ENCODE measurements at regions not wholly inside any gene's neighbourhood (a gene's known extent, or its start where the extent isn't known, plus 50 kb on each side); places are given as distances from the start of the nearest gene placed in this dataset.
A peak's percentile ranks its signal among the peaks of the same experiment; 100 is the strongest.

DNA sequence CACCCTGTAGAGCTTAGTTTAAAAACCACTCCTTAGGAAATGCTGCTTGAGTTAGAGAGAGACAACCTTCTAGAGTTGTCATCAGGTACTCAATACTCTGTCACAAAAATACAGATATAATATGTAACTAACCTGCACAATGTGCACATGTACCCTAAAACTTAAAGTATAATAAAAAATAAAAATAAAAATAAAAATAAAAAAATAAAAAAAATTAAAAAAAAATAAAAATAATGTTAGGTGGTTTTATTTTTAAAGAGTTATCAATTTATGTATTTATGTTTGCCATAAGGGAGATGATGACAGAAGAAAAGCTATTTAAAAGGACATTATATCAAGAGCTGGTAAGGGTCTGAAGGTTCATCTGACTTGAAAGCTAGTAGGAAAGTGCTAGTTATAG lies 397.9 kb downstream of the TMA16 start:
- H3K4me3 Mint-ChIP-seq: no peak overlapping the region
- no peaks in the 10 kb centered on the region for H3K36me3 Mint-ChIP-seq
- no peaks in the 10 kb centered on the region for H3K4me1 Mint-ChIP-seq
- DNase-seq (ENCODE audit: low spot score in 2 of 2): no peak
- H3K9me3 Mint-ChIP-seq: peaks cover 8% of the 10 kb centered on the region
- no peak for ATAC-seq
- H3K27ac Mint-ChIP-seq: no peak overlapping the region

DNA sequence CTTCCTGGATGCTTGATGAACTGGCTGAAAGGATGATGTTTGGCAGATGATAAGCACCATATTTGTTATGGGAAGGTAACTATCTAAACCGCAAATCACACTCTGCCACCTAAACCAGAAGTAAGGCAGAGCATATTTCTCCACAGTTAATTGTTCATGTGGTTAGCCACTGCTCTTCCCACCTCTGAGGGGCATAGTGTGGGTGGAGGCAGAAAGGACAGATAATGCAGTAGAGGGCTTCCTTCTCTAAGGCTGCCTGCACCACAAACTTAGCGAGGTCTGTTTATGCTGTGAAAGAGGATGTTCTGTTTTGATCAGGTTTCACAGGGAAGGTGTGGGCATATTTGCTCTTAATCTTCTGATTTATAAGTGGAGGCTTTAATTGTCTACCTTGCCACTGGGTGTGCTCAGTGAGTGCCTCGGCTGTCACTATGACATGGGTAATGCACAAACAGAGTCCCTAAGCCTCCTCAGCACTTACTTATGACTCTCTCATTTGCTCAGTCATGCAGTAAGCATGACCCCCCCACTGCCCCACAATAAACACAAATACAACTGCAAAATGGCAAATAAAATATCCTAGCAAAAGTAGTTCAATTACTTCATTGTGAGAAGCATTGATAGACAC lies 401.0 kb downstream of the TMA16 start:
- no peak for DNase-seq (ENCODE audit: low spot score in 2 of 2)
- Mint-ChIP-seq H3K4me1 (no peaks in the 10 kb centered on the region), H3K9me3 (peaks cover 12% of the 10 kb centered on the region), H3K27ac (no peak overlapping the region), H3K4me3 (no peak overlapping the region), H3K36me3 (no peaks in the 10 kb centered on the region)
- ATAC-seq: peak; percentile 31

DNA sequence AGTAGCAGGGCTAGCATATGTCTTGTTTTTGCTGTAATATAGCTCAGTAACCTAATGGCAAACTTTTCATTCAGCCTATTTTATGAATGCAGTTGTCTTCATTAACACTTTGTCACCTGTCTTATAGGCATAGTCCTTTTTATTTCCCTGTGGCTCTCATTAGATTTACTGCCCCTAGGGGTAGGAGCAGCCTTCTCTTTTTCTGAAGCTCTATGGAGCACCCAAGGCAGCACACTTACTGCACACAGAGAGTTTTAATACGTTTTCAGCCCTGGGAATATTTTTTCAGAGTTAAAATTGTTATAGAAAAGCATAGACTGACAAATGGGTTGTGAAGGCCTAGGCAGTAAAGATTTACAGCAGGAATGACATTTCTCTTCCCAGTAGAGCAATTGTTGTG lies 406.8 kb downstream of the TMA16 start:
- Mint-ChIP-seq H3K36me3 (no peaks in the 10 kb centered on the region), H3K4me1 (no peaks in the 10 kb centered on the region), H3K27ac (no peak overlapping the region), H3K9me3 (peaks cover 18% of the 10 kb centered on the region), H3K4me3 (no peak overlapping the region)
- DNase-seq (ENCODE audit: low spot score in 2 of 2) (no peak), ATAC-seq (no peak)

DNA sequence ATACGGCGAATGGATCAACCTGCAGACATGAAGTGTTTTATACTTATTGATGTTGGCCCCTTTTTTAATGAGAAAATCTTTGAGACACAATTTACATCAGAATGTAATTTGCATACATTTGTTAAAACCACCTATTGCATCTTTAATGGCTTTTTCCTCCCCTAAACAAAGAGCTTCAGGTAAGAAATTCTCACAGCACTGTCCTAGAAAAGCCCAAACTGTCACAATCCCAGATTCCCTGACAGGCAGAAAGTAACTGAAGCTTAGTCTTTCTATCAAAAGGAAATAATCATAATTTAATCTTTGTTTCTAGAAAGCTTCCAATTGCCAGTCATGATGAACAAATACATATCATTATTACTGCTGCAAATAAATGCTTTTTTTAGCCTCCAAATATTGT lies 407.9 kb downstream of the TMA16 start:
- ATAC-seq (no peak), DNase-seq (ENCODE audit: low spot score in 2 of 2) (no peak)
- Mint-ChIP-seq H3K27ac (no peak overlapping the region), H3K4me1 (no peaks in the 10 kb centered on the region), H3K4me3 (no peak overlapping the region), H3K9me3 (peaks cover 10% of the 10 kb centered on the region), H3K36me3 (no peaks in the 10 kb centered on the region)

DNA sequence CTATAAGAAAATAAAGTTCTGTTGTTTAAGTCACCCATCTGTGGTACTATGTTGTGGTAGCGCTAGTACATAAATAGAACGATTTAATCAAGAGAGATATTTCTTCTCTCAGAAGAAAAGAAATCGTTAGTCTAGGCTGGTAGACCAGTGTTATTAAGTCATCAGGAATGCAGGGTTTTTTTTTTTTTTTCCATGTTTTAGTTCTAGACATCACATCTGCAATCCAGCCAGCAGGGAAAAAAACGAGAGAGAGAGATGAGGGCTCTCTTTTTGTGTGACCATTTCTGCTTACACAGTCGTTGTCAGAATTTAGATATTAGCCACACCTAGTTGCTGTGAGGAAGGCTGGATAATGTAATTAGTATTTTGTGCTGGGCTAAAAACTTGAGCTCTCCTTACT lies 417.4 kb downstream of the TMA16 start:
- H3K9me3 Mint-ChIP-seq: no peaks in the 10 kb centered on the region
- H3K36me3 Mint-ChIP-seq: no peaks in the 10 kb centered on the region
- no peak overlapping the region for H3K4me3 Mint-ChIP-seq
- no peak for ATAC-seq
- H3K4me1 Mint-ChIP-seq: no peaks in the 10 kb centered on the region
- H3K27ac Mint-ChIP-seq: no peak overlapping the region
- no peak for DNase-seq (ENCODE audit: low spot score in 2 of 2)

DNA sequence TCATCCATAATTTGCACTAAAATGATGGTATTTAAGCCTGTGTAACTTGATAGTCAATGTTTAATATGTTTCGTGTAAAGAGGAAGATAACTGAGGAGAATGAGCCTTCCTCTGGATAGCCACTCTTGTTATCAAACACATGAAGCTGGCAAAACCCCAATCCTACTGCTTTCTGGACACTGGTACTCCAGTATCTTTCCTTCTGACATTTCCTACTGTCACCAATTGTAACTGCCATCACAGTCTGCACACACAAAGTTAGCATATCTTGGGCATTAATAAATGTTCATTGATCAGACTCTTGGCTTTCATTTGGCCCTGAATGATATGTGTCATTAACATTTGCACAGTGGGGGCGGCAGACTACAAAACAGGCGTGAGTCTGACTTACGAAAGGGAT lies 419.1 kb downstream of the TMA16 start:
- Mint-ChIP-seq H3K4me1 (no peaks in the 10 kb centered on the region), H3K36me3 (no peaks in the 10 kb centered on the region), H3K4me3 (no peak overlapping the region), H3K27ac (no peak overlapping the region), H3K9me3 (no peaks in the 10 kb centered on the region)
- ATAC-seq (no peak), DNase-seq (ENCODE audit: low spot score in 2 of 2) (no peak)

DNA sequence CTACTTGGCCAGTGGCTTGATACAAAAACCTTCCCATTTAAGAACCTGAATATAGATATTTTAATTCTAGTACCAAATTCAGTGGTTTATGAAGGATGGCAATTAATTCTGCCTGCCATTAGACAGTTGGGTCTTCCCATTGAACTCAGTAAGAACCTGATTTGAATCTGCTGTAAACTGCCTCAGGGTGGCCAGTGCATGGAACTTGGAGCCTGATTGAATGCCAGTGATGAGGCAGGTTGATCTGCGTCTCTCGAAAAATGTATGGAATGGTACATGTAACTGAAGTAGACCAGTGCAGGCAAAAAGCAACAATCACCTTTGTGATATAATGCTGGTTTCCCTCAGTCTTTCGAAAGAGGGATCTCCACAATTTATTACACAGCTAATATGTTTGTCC lies 421.4 kb downstream of the TMA16 start:
- Mint-ChIP-seq H3K4me1 (no peaks in the 10 kb centered on the region), H3K36me3 (no peaks in the 10 kb centered on the region), H3K4me3 (no peak overlapping the region), H3K9me3 (no peaks in the 10 kb centered on the region), H3K27ac (no peak overlapping the region)
- DNase-seq (ENCODE audit: low spot score in 2 of 2): no peak
- ATAC-seq: no peak

DNA sequence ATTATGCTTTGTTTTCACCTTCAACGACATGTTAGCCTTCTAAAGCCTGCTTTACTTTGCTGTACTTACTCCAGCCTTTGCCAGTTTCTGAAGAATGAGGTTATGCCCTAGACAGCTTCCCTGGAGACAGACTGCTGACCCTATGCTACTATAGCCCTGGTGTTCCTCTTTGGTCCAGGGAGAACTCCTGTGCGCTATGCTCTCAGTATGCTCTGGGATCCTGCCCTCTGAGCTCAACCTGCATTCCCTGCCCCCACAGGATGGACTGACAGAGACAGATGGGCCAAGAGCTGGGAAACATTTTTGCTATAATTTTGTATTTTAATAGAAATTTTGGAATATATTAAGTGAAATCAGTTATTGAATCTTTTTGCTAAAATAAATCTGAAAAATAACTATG lies 425.9 kb downstream of the TMA16 start:
- no peak overlapping the region for H3K27ac Mint-ChIP-seq
- H3K4me3 Mint-ChIP-seq: no peak overlapping the region
- H3K9me3 Mint-ChIP-seq: no peaks in the 10 kb centered on the region
- H3K36me3 Mint-ChIP-seq: no peaks in the 10 kb centered on the region
- no peak for DNase-seq (ENCODE audit: low spot score in 2 of 2)
- no peak for ATAC-seq
- no peaks in the 10 kb centered on the region for H3K4me1 Mint-ChIP-seq

DNA sequence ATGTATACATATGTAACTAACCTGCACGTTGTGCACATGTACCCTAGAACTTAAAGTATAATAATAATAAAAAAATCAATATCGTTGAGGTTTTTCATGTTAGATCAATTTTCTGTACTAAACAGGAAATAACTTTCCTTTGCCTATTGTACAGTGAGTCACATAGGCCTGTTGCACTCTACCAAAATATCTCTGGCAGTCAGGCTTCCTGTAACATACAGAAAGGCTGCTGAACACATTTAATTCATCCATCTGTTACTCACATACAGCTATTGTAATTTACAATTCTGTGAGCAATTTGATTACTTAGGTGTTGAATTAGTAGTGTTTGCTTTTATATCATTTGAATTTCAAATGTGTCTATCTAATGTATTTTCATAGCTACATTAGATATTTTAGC lies 427.8 kb downstream of the TMA16 start:
- Mint-ChIP-seq H3K4me1 (no peaks in the 10 kb centered on the region), H3K9me3 (no peaks in the 10 kb centered on the region), H3K36me3 (no peaks in the 10 kb centered on the region), H3K27ac (no peak overlapping the region), H3K4me3 (no peak overlapping the region)
- no peak for DNase-seq (ENCODE audit: low spot score in 2 of 2)
- ATAC-seq: no peak

DNA sequence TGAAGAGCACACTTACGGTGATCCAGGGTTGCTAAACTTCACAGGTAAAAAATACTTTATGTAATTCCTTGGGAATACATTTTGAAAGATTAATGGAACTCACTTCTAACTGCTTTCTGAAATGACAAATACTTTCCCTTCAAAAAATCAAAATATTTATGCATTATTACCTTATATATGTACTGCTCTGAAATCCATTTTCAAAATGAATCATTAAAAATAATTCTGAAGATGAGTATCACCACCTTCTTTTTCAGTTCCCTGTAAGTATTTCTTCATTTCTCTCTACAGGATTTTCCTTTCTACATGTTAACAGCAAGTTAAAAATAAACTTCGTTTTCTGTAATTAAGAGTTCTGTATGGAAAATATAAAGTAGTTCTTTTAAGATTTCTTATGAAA lies 428.6 kb downstream of the TMA16 start:
- no peak for ATAC-seq
- DNase-seq (ENCODE audit: low spot score in 2 of 2): no peak
- Mint-ChIP-seq H3K36me3 (no peaks in the 10 kb centered on the region), H3K4me1 (no peaks in the 10 kb centered on the region), H3K4me3 (no peak overlapping the region), H3K27ac (no peak overlapping the region), H3K9me3 (peaks cover under 1% of the 10 kb centered on the region)

DNA sequence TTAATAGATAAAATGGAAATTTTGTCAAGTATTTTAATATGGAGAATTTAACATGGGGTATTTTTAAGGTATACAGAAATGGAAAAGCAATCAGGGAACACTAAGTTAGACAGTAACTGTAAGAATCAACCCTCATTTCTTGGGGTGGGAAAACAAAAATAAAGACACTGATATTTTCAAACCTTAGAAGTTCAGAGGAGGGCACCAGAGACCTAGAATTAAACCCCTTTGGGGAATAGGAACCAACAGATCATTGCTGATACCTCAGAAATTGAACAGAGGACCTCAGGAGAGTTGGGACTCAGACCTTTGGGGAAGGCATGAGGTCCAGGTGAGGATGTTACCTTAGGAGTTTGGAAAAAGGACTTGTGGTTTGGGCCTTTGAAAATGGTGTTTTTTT lies 435.6 kb downstream of the TMA16 start:
- Mint-ChIP-seq H3K9me3 (peaks cover 6% of the 10 kb centered on the region), H3K36me3 (no peaks in the 10 kb centered on the region), H3K27ac (no peak overlapping the region), H3K4me3 (no peak overlapping the region), H3K4me1 (no peaks in the 10 kb centered on the region)
- DNase-seq (ENCODE audit: low spot score in 2 of 2) (no peak), ATAC-seq (no peak)

DNA sequence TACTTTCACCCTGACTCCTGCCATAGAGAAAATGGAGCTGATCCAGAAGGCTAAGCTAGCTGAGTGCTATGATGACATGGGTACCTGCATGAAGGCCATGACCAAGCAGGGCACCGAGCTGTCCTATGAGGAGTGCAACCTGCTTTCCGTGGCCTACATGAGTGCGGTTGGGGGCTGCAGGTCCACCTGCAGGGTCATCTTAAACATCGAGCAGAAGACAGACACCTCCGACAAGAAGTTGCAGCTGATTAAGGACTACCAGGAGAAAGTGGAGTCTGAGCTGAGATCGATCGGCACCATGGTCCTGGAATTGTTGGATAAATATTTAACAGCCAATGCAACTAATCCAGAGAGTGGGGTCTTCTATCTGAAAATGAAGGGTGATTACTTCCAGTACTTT lies 438.0 kb downstream of the TMA16 start:
- H3K4me1 Mint-ChIP-seq: no peaks in the 10 kb centered on the region
- peaks cover 10% of the 10 kb centered on the region for H3K9me3 Mint-ChIP-seq
- no peaks in the 10 kb centered on the region for H3K36me3 Mint-ChIP-seq
- H3K4me3 Mint-ChIP-seq: no peak overlapping the region
- ATAC-seq: no peak
- no peak overlapping the region for H3K27ac Mint-ChIP-seq
- no peak for DNase-seq (ENCODE audit: low spot score in 2 of 2)

DNA sequence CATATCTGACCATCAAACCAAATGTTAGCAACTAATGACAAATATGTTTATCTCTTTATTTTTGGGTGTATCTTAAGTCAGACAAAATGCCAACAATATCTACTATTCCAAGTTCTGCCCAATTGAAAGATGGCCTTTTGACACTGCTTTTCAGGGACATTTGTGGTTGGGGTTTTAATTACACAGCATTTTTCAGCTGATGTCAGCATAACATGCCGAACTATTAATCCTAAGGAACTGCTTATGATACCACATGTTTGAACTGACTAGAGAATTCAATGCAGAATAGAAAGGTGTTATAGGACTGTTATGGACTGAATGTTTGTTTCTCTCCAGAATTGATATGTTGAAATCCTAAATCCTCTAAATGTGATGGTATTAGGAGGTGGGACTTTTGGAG lies 445.1 kb downstream of the TMA16 start:
- Mint-ChIP-seq H3K9me3 (peaks cover 20% of the 10 kb centered on the region), H3K4me1 (no peaks in the 10 kb centered on the region), H3K36me3 (no peaks in the 10 kb centered on the region), H3K4me3 (no peak overlapping the region), H3K27ac (no peak overlapping the region)
- ATAC-seq (no peak), DNase-seq (ENCODE audit: low spot score in 2 of 2) (no peak)

DNA sequence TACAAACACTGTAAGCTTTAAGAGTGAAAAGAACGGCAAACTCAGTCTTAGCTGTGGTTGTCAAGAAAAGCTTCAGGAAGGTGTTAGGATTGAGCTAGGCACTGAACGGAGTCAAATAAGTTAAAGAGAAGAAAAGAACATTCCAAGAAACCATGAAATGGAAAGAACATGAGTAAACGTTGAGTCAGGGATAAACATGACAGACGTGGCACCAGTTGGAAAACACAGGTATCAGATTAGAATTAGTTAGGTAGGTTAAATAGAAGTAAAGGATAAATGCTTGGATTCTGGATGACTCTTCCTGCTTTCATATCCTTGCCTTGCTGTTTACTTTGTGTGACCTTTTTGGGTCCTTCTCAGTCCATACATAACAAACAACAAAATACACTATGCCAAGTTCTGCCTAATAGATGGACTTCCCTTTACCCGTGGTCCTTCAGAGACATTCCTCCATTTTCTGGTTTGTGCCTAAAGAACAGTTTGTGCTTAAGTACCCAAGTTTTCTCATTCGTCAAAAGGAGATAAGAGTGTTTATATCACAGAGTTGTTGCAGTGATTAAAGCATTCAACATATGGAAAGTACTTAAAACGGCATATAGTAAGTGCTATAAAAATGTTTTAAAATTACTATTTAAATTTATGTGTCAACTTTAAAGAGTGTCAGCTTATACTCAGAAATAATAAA lies 446.9 kb downstream of the TMA16 start:
- no peak for DNase-seq (ENCODE audit: low spot score in 2 of 2)
- no peak for ATAC-seq
- no peaks in the 10 kb centered on the region for H3K36me3 Mint-ChIP-seq
- no peak overlapping the region for H3K27ac Mint-ChIP-seq
- H3K4me3 Mint-ChIP-seq: no peak overlapping the region
- no peaks in the 10 kb centered on the region for H3K4me1 Mint-ChIP-seq
- H3K9me3 Mint-ChIP-seq: peaks cover 14% of the 10 kb centered on the region

DNA sequence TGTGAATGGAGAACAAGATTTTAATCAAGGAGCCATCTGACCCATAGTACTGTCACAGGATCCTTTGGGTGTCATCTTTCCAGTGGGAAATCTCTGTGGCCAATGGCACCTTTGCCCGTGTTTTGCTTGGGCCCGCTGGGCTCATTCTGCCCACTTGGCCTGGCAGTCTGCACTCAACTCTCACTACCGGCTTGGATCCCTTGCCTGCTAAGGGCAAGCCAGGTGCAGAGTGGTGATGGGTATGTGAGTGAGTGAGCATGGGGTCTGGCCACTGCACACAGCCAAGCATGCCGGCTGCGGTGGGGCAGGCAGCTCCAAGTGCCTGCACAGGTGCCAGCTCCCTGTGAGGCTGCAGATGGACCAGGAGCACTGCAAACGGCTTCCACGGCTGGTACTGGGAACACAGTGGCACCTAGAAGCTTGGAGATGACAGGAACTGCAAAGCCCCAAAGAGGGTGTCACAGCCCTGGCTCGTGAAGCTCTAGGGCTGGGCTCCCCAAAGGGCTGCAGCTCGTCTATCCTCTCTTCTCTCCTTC lies 454.5 kb downstream of the TMA16 start:
- Mint-ChIP-seq H3K4me1 (no peaks in the 10 kb centered on the region), H3K9me3 (peaks cover 7% of the 10 kb centered on the region), H3K4me3 (no peak overlapping the region), H3K36me3 (no peaks in the 10 kb centered on the region), H3K27ac (no peak overlapping the region)
- ATAC-seq (no peak), DNase-seq (ENCODE audit: low spot score in 2 of 2) (no peak)

DNA sequence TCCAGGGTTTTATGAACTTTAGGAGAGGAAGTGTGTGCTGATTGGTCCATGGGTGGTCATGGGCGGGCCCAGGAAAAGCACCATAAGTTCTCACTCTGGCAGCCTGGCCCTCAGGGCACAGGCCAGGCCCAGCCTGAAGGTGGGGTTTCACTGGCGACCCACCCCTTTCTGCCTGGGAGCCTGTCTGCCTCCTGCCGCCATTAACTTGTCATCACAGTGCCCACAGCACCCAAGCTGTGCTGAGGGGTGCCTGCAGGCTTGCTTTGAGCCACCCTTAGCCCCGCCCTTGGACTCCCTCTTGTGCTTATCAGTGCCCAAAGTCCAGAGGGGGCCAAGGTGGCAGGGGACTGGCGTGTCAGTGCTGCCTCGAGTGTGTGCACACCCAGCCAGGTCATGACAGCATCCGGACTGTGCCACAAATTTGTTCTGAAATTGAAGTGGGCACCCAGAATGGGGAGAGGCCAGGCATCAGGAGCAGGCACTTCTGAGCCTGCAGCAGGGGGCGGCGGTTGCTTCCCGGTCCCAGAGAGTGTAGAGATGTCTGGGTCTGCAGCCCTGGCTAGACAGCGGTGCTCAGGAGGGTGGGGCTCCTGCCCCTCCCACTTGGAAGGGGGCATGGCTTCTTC lies 455.6 kb downstream of the TMA16 start:
- no peak overlapping the region for H3K27ac Mint-ChIP-seq
- DNase-seq (ENCODE audit: low spot score in 2 of 2) (no peak), ATAC-seq (peak; percentile 13)
- peaks cover 7% of the 10 kb centered on the region for H3K9me3 Mint-ChIP-seq
- H3K4me1 Mint-ChIP-seq: no peaks in the 10 kb centered on the region
- H3K4me3 Mint-ChIP-seq: no peak overlapping the region
- H3K36me3 Mint-ChIP-seq: no peaks in the 10 kb centered on the region

Data from stimulated activated effector memory CD8-positive, alpha-beta T cell treated with anti-CD3 and anti-CD28 coated beads, Interleukin-12 subunit alpha, Interleukin-12 subunit beta, amount 100 ng/mL, for 72 hours (primary cell).